ENCODE measurements at regions not wholly inside any gene's neighbourhood (a gene's known extent, or its start where the extent isn't known, plus 50 kb on each side); places are given as distances from the start of the nearest gene placed in this dataset.

DNA sequence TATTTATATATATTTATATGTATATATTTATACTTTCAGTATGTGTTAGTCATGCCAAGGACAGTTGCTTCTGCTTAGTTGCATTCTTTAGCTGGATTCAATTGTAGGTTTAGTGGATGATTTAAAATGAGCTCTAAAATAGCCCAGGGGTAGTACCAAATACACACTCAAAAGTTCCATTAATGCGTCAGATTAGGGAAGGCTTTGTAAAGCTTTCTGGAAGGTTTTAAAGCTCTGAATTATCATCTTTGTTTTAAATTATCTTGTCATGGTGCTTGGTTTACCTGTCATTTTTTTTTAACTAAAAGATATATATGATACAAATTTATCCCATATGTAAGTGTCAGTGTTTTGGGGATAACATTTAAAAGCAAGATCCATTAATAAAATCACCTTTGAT, 242.7 kb upstream of the ADAMTS5 start:
- no peak for DNase-seq (ENCODE audit: low read depth, low spot score)

DNA sequence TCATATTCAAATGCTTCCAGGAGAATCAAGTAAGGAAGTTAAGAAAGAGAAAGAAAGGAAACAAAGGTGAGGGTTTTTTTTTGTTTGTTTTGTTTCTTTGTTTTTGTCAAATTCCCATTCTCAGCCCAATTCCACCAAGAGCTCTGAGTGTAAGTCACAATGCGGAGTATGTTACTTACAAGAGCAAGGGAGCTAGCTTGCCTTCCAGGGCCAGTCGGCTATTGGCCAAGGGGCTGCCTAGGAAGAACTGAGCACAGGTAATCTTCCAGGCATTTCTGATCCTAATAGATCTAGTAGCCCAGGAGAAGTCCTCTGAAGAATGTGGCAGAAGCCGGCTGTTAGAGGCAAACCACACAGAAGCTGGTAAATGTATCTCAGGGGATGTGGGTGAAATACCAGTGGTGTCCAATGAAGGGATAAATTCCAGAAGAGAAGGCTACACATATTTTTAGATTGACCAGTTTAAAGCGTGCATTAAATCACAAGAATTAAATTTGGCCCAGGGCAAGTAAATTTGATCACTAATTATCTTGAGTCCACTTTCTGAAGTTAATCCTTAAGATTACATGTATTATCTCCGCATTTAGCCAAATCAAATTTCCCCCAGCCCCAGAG, 239.6 kb upstream of the ADAMTS5 start:
- peak; percentile 30 for DNase-seq (ENCODE audit: low read depth, low spot score)

DNA sequence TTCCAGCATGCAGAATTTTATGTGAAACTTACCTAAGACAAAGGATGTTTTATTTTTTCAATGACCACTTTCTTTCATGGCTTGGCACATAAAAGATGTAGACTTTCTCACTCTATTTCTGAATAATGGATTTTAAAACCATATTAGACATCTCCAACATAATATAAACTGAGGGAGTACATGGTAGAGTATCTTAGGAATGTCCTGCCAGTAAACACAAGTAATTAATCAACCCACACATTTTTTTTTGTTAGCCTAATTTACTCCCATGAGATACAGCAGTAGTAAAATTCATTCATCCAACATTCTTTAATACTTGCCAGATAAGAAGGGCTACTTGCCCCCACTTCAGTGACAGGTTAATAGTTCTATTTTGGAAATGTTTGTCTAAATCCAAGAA, 235.4 kb upstream of the ADAMTS5 start:
- DNase-seq (ENCODE audit: low read depth, low spot score): no peak

DNA sequence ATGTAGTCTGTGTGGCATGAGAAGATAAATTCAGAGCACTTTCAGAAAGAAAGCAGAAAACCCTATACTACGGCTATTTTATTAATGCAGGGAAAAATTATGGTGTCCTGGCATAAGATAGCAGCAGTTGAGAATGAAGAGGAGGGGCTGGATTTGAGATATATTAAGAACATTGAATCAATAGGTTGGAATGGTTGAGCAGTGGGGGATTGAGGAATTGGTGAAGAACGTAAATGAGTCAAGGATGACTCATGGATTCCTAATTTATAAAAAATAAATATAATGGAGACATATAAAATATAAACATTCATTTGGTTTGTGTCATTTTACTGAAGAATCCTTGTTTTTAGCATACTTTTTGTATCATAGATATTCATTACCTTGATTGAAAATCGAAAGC, 234.3 kb upstream of the ADAMTS5 start:
- no peak for DNase-seq (ENCODE audit: low read depth, low spot score)

DNA sequence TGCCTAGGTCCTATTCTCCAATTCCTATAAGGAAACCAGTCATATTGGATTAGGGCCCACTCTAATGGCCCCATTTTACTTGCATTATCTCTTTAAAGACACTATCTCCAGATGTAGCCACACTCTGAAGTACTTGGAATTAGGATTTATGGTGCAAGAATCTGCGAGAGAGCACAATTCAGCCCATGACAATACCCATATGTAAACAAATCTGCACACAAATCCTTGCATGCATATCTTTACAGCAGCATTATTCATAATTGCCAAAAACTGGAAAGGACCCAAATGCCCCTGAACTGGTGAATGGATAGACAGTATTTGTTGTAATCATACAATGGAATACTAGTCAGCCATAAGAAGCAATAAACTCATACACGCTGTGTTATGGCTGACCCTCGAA, 229.8 kb upstream of the ADAMTS5 start:
- no peak for DNase-seq (ENCODE audit: low read depth, low spot score)

DNA sequence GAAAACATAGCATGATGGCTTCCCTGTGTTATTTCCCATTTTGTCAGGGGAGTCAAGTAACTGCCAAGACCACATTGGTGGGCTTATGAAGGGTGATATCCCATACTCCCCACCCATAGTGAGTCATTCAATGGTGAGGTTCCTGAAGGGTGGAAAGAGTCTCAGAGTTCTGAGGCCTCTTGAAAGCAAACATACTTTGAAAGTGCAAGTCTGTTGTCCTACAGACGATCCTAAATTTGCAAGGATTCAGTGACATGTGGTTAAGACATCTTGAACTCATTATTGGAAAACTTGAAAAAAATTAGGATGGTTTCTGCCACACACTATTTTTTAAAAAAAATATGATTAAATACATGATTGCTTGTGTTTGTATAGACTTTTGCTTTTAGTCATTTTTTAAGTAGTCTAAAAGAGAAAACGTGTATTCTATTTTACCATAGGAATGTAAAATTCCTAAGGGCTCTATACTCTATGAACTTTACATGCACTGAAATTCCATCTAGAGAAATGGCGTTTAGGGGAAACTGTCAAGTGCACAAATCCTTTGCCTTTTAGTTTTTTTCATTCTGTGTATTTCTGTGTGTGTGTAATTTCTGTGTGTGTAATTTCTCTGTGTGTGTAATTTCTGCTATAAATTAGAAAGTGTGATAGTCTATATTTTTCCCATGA, 225.5 kb upstream of the ADAMTS5 start:
- no peak for DNase-seq (ENCODE audit: low read depth, low spot score)

DNA sequence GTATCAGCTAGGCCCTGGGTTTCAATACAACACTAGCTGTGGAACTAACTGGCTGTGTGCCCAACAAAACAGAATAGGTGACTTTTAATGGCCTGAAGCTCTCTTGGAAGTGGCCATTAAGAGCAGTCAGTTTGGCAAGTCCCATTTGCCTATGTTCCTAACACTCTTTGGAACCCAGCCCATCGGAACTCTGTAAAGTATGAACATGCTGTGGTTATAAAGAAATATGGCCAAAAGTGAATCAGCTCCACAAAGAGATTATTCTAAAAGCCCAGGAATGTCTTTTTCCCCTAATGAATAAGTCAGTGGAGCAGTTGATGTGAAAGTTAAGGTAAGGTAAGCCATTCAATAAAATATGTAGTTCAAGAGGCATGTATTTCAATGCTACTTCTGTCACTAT, 223.7 kb upstream of the ADAMTS5 start:
- DNase-seq (ENCODE audit: low read depth, low spot score): no peak

DNA sequence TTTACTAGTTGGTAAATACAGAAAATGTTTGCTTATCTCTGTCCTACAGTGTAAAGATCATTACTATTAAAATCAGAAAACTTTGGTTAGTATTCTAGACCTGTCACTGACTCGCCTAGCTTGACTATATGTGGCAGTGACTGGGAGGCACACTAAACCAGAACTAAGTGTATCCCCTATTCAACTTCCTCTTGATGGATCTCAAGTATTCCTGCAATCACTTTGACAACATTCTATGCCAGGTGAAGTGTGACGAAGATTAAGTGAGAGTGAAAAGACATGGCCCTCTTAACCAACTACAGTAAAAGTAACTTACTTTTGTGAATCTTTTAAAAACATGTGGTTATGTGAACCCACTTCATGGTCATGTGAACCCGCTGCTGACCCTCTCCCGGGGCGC, 223.0 kb upstream of the ADAMTS5 start:
- no peak for DNase-seq (ENCODE audit: low read depth, low spot score)

DNA sequence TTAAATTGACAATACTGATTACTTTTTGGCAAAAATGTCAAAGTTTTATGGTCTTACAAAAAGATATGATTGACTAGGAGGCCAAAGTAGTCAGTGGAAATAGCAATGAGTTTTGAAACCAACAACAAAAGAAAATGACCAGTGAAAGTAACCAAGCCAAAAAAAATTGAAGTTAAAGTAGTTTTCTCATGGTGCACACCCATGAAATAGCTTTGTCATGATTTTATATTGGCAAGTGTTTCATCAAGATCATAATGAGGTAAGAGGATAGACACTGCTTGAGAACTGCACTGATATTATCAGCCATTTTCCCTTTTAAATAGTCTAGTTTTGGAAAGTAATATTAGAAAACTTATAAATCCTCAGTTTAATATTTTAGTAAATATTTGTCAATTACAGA, 206.2 kb upstream of the ADAMTS5 start:
- DNase-seq (ENCODE audit: low read depth, low spot score): no peak

DNA sequence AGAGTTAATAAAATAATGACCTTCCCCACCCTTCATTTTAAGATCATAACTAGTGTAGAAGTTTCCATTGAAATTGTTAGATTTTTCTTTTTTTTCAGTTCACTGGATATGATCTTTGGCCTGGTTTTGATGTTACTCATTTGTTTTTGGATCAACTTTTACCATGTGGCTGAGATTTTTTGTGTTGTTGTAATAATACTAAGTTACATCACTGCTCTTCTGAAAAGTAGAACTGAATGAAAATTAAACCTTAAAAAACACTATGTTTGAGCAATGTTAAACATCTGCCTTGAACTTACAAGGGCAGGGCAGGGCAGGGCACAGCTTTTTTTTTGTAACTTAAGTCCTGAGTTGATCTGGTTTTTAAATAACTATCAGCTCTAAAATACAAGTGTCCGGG, 204.8 kb upstream of the ADAMTS5 start:
- no peak for DNase-seq (ENCODE audit: low read depth, low spot score)

DNA sequence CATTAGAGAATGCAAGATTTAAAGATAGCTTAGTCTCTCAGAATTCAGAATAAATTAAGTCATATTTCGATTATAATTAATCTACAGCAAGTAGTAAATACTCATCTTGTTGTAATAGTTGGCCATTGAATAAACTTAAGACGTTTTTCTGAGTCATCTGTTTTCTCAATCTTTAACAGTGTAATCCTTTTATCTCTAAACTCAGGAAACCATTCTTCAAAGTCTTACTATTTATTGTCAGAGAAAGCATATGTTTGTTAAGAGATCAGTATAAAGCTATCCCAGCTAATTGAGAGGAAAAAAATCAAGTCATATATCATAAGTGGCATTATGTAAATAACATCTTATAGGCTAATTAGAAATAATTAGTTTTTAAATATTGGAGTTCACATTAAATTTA, 201.2 kb upstream of the ADAMTS5 start:
- DNase-seq (ENCODE audit: low read depth, low spot score): no peak

DNA sequence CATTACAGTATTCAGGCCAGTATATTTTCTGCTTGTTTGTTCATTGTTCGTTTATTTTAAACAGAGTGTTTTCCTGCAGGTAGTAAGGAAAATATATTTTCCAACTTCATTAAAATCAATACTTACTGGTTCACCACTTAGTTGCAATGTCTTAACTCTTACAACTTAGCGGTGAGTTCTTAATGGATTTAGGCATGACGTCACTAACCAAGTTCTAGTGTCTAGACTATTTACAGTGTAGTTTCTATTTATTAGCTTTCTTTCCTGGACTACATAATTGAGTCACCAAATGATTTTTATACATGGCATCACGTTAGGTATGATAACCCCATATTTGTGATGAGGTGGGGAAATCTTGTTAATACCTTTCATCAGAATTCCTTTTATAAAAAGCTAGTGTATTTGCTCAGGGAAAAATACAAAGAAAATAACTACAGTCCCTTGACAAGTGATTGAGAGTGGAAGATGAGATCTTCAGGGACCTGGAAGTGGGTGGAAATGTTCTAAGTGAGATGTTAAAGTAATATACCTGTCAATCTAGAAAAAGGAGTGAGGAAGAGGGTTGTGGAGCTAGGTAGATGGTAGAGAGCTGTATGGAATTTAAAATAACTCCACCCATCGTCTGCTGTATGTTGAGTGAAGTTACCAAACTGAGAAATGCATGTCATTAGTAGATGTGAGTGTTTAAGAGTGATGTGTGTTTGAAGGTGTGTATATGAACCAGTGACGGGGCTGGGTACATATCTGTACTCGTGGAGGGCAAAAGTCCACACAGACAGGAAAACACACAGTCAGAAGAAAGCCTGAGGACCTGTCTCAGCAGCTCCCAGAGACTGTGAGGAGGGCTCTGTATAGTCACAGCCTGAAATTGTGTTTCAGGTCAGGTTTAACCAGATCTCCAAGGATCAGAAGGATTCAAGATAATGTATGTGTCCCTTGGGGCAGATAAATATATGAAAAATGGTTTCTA, 197.6 kb upstream of the ADAMTS5 start:
- DNase-seq (ENCODE audit: low read depth, low spot score): no peak

DNA sequence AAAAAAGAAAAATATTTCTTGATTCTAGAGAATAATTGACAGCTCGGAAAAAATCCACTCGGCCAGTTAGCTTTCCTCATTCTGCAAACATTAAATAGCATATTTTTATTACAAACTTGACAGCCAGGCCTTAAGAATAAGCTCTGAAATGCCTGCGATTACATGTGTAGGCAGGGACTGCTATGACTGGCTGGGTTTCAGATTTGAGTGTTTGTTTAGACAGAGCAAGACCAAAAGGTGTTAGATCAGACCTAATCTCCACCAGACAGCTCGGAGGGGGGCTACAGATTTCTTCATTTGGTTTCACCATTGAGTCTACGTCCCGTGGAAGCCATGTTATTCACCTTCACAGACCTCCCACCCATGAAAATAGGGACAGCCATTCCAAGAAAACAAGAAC, 192.1 kb upstream of the ADAMTS5 start:
- DNase-seq (ENCODE audit: low read depth, low spot score): no peak

DNA sequence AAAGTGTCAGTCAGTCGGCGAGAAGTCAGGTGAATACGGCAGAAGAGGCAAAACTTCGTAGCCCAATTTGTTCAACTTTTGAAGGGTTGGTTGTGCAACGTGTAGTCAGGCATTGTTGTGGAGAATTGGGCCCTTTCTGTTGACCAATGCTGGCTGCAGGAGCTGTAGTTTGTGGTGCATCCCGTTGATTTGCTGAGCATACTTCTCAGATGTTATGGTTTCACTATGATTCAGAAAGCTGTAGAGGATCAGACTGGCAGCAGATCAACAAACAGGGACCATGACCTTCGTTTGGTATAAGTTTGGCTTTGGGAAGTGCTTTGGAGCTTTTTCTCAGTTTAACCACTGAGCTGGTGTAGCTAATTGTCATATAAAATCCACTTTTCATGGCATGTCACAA, 190.2 kb upstream of the ADAMTS5 start:
- no peak for DNase-seq (ENCODE audit: low read depth, low spot score)

DNA sequence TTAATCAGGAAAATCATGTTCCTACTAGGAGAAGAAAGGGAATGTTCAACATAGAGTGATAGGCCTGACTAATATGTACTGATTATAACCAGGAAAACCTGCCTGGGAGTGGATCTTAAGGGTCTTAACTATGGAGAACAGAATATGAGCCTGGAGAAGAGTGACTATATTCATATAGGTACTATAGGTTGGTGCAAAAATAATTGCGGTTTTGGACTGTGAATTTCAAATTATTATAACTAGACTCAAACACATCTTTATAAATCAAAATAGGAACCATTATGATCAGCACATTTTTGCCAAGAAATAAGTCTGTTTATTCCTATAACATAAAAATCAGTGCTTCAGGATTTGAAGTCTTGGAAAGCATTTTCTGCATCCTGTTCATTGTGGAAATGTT, 189.8 kb upstream of the ADAMTS5 start:
- no peak for DNase-seq (ENCODE audit: low read depth, low spot score)

DNA sequence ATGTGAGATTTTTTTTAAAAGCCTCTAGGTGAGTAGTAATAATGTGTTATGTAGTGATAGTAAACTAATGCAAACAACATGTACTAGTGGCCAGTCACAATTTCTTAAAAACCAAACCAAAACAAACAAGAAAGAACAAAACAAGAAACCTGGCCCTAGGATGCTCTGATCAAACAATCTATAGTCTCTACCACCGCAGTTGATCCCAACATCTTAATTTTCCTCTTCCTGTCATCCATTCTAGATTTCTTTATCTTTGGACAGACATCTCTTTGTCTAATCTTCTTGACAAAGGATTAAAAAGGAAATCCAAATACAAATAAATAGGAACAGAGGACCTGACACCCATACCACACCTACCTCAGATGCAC, 188.2 kb upstream of the ADAMTS5 start:
- no peak for DNase-seq (ENCODE audit: low read depth, low spot score)

DNA sequence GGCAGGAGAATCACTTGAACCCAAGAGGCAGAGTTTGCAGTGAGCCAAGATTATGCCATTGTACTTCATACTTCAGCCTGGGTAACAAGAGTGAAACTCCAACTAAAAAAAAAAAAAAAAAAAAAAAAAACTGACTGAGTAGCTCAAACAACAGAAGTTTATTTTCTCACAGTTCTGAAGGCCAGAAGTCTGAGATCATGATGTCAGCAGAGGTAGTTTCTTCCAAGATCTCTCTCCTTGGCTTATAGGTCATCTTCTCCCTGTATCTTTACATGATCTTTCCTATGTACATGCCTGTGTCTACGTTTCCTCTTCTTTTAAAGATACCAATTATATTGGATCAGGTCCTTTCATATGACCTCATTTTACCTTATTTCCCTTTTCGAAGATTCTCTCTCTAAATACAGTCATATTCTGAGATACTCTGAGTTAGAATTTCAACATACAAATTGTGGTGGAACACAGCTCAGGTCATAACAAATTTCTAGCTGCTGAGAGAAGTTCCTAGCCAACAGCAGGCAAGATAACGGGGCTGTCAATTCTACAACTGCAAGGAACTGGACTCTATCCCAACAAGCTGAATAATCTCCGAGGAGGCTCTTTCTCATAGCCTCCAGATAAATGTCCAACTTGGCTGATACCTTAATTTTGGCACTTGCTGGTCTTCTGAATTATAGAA, 187.7 kb upstream of the ADAMTS5 start:
- no peak for DNase-seq (ENCODE audit: low read depth, low spot score)

DNA sequence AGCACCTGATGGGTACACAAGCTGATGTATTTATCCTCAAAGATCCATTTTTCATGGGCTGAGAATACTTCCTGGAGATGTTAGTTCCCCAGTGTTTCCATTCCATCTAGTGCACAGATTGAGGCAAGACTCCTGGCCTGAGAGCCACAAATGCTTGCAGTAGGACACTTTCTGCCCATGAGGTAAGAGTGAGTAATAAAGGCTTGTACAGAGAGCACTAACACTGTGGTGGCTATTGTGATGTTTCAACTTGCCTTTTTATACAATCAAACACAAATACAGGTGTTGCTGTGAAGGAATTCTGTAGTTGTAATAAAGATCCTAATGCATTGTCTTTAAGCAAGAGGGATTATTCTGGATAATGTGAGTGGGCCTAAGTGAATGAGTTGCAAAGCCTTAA, 186.1 kb upstream of the ADAMTS5 start:
- no peak for DNase-seq (ENCODE audit: low read depth, low spot score)

DNA sequence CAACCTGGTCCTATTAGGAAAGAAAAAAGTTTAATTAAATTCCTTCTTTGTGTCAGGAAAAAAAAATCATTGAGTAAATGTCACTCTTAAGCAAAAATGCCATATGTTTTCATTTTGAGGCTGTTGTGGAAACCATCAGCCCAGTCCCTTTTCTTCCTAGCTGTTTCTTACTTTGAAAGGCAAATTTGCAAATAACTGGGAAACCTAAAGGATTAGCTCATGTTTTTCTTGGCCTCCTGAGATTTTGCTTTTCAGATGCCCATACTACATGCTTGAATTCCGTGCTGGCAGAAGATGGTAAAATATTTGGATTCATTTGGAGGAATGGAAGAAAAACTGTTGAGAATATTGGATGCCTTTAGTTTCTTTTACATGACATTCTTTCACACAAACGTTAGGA, 182.1 kb upstream of the ADAMTS5 start:
- DNase-seq (ENCODE audit: low read depth, low spot score): no peak

DNA sequence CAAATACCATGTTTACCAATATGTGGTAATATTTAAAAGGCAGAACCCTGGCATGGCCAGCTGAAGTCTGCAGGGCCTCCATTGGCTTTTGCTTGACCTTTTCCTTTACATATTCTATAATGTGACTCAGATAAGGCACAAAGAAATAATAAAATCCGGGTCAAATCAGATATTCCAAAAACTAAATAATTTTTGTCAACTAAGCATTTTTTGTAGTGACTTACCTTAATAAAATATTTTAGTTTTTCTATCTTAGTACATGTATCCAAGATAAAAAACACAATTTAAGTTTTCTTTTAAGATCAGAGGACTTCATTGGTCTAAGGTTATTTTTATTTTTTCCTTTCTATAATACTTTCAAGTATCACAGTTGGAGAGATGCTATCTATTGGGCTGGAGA, 179.4 kb upstream of the ADAMTS5 start:
- DNase-seq (ENCODE audit: low read depth, low spot score): no peak

DNA sequence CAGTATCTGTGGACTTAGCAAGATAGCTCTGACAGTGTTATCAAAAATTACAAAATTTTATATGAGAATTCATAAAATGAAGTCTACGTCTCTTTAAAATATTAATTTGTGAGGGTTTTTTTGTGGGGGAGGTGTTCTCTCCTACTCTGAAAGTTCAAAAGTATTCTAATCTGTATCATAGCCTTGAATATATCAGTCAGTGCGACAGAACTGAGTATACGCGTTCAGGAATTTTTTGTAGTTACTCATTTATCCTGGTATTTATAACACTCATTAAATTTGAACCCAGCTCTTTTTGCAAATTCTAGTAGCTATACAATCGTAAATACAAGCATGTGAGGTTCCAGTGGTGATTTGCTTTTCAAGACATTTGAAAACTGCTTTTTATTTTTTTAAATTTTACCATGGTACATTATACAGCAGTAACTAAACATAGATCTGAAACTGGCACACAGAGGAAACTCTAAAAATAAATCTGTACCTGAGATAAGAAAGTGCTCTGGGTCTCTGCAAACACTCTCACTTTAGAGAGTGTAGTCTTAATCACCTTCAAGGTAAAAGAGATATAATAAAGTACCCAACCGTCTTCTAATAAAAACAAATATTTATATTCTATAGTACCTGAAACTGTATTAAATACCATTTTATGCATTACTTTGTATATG, 178.4 kb upstream of the ADAMTS5 start:
- DNase-seq (ENCODE audit: low read depth, low spot score): no peak

DNA sequence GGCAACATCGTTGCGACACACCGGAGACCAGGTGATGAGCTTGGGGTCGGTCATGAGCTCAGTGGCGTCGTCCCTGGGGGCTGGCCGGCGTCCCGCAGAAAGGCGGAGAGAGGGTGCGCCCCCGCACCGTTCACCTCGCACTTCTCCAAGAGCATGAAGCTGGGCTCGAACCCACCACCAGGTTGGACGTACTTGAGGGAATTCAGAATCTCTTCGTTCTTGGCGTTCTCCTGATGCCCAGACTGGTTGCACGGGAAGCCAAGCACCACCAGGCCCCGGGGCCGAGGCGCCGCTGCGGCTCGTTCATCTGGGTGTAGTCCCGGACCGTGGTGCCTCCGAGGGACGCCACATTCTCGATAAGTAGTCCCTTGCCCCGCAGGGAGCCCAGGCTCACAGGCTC, 176.6 kb upstream of the ADAMTS5 start:
- DNase-seq (ENCODE audit: low read depth, low spot score): no peak

Data from iPS DF 19.7 (cell line).